Erythroblast (primary cell): ENCODE measurements at regions not wholly inside any gene's neighbourhood (a gene's known extent, or its start where the extent isn't known, plus 50 kb on each side); places are given as distances from the start of the nearest gene placed in this dataset.

ENCODE experiments used
- GATA1 ChIP-seq: IDR thresholded peaks from 2 replicates; pipeline ENCODE4 v1.6.1; 2011; ENCODE audit warnings: low read depth, mild to moderate bottlenecking, control low read depth, low read length, moderate library complexity
- POLR2A ChIP-seq: IDR thresholded peaks from 2 replicates; pipeline ENCODE4 v1.6.1; 2011; ENCODE audit warnings: mild to moderate bottlenecking, low read length

DNA sequence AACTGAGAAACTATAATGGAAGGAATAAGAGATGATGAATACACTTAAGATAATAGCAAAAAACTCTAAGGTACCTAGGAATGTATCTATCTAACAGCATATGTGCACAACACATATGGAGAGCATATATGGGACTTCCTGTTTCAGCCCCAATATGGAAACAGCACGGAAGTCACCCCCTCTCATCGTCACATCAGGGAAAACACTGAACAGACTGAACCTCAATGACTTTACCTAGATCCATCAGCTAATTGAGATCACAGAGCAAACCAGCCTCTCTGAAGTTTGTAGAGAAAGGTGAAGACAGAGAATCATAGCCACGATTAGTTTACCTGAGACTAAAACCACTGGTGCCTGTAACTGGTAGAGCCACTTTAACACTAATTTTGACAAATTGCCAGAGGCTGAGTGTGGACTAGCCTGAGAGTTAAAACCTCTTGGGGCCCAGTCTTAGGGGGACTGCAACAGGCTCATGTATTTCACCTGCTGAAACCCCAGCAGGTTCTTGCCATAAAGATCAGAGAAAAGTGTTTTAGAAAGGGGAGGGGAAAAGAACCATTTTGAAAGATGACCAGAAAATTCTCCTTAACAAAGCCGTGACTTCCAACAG, 722.6 kb downstream of the TBC1D22A start:
- TF ChIP-seq POLR2A (no peak), GATA1 (no peak)
